Endothelial cell of umbilical vein (primary cell): ENCODE measurements at regions not wholly inside any gene's neighbourhood (a gene's known extent, or its start where the extent isn't known, plus 50 kb on each side); places are given as distances from the start of the nearest gene placed in this dataset.

ENCODE experiments used
- BruUV-seq: library from RNA; stranded (reverse); fragments of 400-500 nt; replicated peaks from 2 replicates; lab custom pipeline; 2021; lab: Mats Ljungman, UMichigan
- CTCF ChIA-PET: fragments of 300-600, 350-600 bp; sonication (Branson Sonifier 250); formaldehyde crosslinking; loops from one replicate; lab custom pipeline; 2021; ENCODE audit warnings: antibody characterized with exemption, inconsistent platforms; lab: Charles Lee
- POLR2A ChIA-PET: fragments of 300-600, 350-600 bp; sonication (Branson Sonifier 250); formaldehyde crosslinking; loops from one replicate; lab custom pipeline; 2021; ENCODE audit warnings: antibody characterized with exemption, inconsistent platforms; lab: Charles Lee
- DNase-seq: peaks from one replicate; pipeline ENCODE4 v3.0.0-alpha.2; 2011; ENCODE audit warnings: low read depth, low spot score
- FAIRE-seq: peaks from 2 replicates; lab custom pipeline; 2011; peaks lifted over from hg19 to GRCh38; lab: Jason Lieb, UNC
- H2AFZ ChIP-seq: 2 replicates; pipeline ENCODE4 v1.6.0; 2012; ENCODE audit warnings: low read depth, low read length, control low read depth, inconsistent platforms
- H3K27ac ChIP-seq: 2 replicates; pipeline ENCODE4 v1.5.1; 2011; ENCODE audit warnings: low read depth, mild to moderate bottlenecking, control low read depth, low read length, moderate library complexity; ENCODE audit not compliant: insufficient read depth
- H3K27me3 ChIP-seq, 2 experiments: 2 replicates each; pipeline versions ENCODE4 v1.6.0 to v1.6.1; 2011; ENCODE audit warnings: low read length in 2 of 2, mixed read lengths in 1 of 2; ENCODE audit not compliant: control insufficient read depth in 2 of 2, insufficient read depth in 2 of 2
- H3K36me3 ChIP-seq, 2 experiments: 2 replicates in 1 of 2; 3 replicates in 1 of 2; pipeline ENCODE4 v1.5.1; 2011; ENCODE audit warnings: low read length in 2 of 2, mild to moderate bottlenecking in 1 of 2, moderate library complexity in 1 of 2; ENCODE audit not compliant: control insufficient read depth in 2 of 2, insufficient read depth in 2 of 2; ENCODE audit errors: extremely low read depth in 1 of 2
- H3K4me1 ChIP-seq: 3 replicates; pipeline ENCODE4 v1.5.1; 2011; ENCODE audit warnings: mild to moderate bottlenecking, low read length; ENCODE audit not compliant: control insufficient read depth, insufficient read depth; ENCODE audit errors: extremely low read depth
- H3K4me2 ChIP-seq: 2 replicates; pipeline ENCODE4 v1.6.1; 2011; ENCODE audit warnings: low read length, control low read depth, mixed read lengths; ENCODE audit not compliant: insufficient read depth
- H3K4me3 ChIP-seq, 3 experiments: fragments of 200-600 bp in 1 of 3; sonication (generic), shearing (Covaris generic) in 1 of 3; replicated peaks in 1 of 3; 2 replicates each; pipeline ENCODE4 v1.5.1; 2011 to 2016; ENCODE audit warnings: control low read depth in 3 of 3, low read length in 3 of 3, mild to moderate bottlenecking in 2 of 3, inconsistent platforms in 1 of 3, low read depth in 1 of 3, moderate library complexity in 1 of 3; ENCODE audit not compliant: insufficient read depth in 1 of 3
- H3K79me2 ChIP-seq: 2 replicates; pipeline ENCODE4 v1.6.0; 2012; ENCODE audit warnings: low read length, inconsistent platforms; ENCODE audit not compliant: control insufficient read depth, insufficient read depth
- H3K9ac ChIP-seq: replicated peaks from 2 replicates; pipeline ENCODE3; 2011; ENCODE audit warnings: low read length, control low read depth; ENCODE audit not compliant: insufficient read depth; ENCODE audit errors: extremely low read depth
- H3K9me1 ChIP-seq: replicated peaks from 3 replicates; pipeline ENCODE4 v1.6.0; 2011; ENCODE audit warnings: mild to moderate bottlenecking, low read length; ENCODE audit not compliant: control insufficient read depth, insufficient read depth; ENCODE audit errors: extremely low read depth
- H3K9me3 ChIP-seq: replicated peaks from 2 replicates; pipeline ENCODE4 v1.5.1; 2012; ENCODE audit warnings: low read length, inconsistent platforms; ENCODE audit not compliant: control insufficient read depth, insufficient read depth
- H4K20me1 ChIP-seq: replicated peaks from 2 replicates; pipeline ENCODE3; 2011; ENCODE audit warnings: mild to moderate bottlenecking, low read length; ENCODE audit not compliant: control insufficient read depth, insufficient read depth; ENCODE audit errors: extremely low read depth
- EZH2 ChIP-seq: IDR thresholded peaks from 2 replicates; pipeline ENCODE4 v1.6.1; 2012; ENCODE audit warnings: borderline replicate concordance, low read depth, mild to moderate bottlenecking, moderate library complexity, low read length, inconsistent platforms; ENCODE audit not compliant: severe bottlenecking
- FOS ChIP-seq: IDR thresholded peaks from 2 replicates; pipeline ENCODE4 v1.6.1; 2011; ENCODE audit warnings: mild to moderate bottlenecking, low read length, moderate library complexity, borderline replicate concordance; ENCODE audit not compliant: insufficient read depth
- GATA2 ChIP-seq: IDR thresholded peaks from 2 replicates; pipeline ENCODE4 v1.7.0; 2011; ENCODE audit warnings: low read depth, mild to moderate bottlenecking, moderate library complexity, mixed read lengths, low read length; ENCODE audit not compliant: insufficient read length, insufficient read depth
- JUN ChIP-seq: IDR thresholded peaks from 2 replicates; pipeline ENCODE4 v1.6.1; 2011; ENCODE audit warnings: borderline replicate concordance, low read depth; ENCODE audit not compliant: insufficient read length, insufficient read depth
- MAX ChIP-seq: IDR thresholded peaks from 2 replicates; pipeline ENCODE4 v1.6.1; 2011; ENCODE audit not compliant: insufficient read depth, insufficient read length
- MYC ChIP-seq: IDR thresholded peaks from one replicate; pipeline ENCODE4 v1.6.1; 2011; ENCODE audit warnings: mild to moderate bottlenecking, low read depth, low read length
- POLR2A ChIP-seq: IDR thresholded peaks from 2 replicates; pipeline ENCODE4 v1.6.1; 2012; ENCODE audit warnings: low read depth, mild to moderate bottlenecking, control low read depth, low read length
- POLR2AphosphoS5 ChIP-seq: IDR thresholded peaks from 2 replicates; pipeline ENCODE4 v1.6.1; 2012; ENCODE audit warnings: low read depth, mild to moderate bottlenecking, control low read depth, low read length, moderate library complexity; ENCODE audit not compliant: insufficient read depth
- dilution Hi-C: fragments of 300-500 bp; cut with MboI; formaldehyde crosslinking; loops from one replicate; pipeline ENCODE4 v1.15.0; 2019; ENCODE audit warnings: low sequenced_read_pairs; ENCODE audit not compliant: extremely low pct_ligation_motif_present
- intact Hi-C: fragments of 100-400 bp; cut with micrococcal nuclease; formaldehyde crosslinking; loops from one replicate; pipeline ENCODE4 v1.10.0; 2022
- TF ChIP-seq, protein P1 (sequence below), 2 donors: IDR thresholded peaks; 1 replicate in 1 of 2; 2 replicates in 1 of 2; pipeline ENCODE4 v1.5.1; 2011; ENCODE audit warnings: low read length in 2 of 2, mild to moderate bottlenecking in 2 of 2, moderate library complexity in 2 of 2, control low read depth in 1 of 2, inconsistent platforms in 1 of 2, low read depth in 1 of 2; ENCODE audit not compliant: insufficient read depth in 1 of 2; ENCODE audit errors: extremely low read depth in 1 of 2

DNA sequence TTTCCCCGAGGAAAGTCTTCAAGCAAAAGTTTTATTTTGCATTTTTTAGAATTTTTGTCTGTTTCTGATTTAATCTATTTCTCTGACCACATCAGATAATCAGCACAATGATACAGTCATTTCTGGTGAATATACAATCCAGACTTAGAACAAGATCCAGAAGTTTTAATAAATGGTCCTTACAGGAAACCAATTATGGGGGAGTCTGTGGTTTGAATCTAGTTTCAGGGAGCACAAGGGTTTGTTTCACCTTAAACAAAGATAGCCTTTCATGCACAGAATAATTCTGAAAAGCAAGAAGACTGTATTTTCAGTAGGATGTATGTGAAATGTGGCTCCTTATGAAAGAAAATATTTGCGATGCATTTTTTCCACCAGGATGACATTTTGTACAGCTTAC lies 158.5 kb upstream of the ARSJ start:
- Histone ChIP-seq H3K9ac (no peak overlapping the region), H3K4me2 (no peak overlapping the region), H3K4me3 (no peak overlapping the region), H3K9me1 (peaks cover 3% of the 10 kb centered on the region), H3K27ac (no peak overlapping the region), H2AFZ (no peak overlapping the region), H3K27me3 (no peaks in the 10 kb centered on the region), H3K9me3 (no peaks in the 10 kb centered on the region), H3K36me3 (no peaks in the 10 kb centered on the region), H3K79me2 (no peaks in the 10 kb centered on the region), H3K4me1 (no peaks in the 10 kb centered on the region), H4K20me1 (no peaks in the 10 kb centered on the region)
- TF ChIP-seq JUN: no peak
- no peak for TF ChIP-seq MAX
- TF ChIP-seq, protein P1, sequence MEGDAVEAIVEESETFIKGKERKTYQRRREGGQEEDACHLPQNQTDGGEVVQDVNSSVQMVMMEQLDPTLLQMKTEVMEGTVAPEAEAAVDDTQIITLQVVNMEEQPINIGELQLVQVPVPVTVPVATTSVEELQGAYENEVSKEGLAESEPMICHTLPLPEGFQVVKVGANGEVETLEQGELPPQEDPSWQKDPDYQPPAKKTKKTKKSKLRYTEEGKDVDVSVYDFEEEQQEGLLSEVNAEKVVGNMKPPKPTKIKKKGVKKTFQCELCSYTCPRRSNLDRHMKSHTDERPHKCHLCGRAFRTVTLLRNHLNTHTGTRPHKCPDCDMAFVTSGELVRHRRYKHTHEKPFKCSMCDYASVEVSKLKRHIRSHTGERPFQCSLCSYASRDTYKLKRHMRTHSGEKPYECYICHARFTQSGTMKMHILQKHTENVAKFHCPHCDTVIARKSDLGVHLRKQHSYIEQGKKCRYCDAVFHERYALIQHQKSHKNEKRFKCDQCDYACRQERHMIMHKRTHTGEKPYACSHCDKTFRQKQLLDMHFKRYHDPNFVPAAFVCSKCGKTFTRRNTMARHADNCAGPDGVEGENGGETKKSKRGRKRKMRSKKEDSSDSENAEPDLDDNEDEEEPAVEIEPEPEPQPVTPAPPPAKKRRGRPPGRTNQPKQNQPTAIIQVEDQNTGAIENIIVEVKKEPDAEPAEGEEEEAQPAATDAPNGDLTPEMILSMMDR (IDR thresholded peaks at IDR 0.05; ENCODE audit: extremely low read depth in 1 of 2, insufficient read depth in 1 of 2, low read depth in 1 of 2, low read length in 2 of 2): no peak
- TF ChIP-seq GATA2: no peak
- TF ChIP-seq FOS: no peak
- TF ChIP-seq POLR2AphosphoS5: no peak
- no peak for TF ChIP-seq EZH2
- no peak for TF ChIP-seq MYC
- no peak for TF ChIP-seq POLR2A
- no TSS peak for BruUV-seq
- DNase-seq (no peak), FAIRE-seq (no peak)
- dilution Hi-C loops: no loop called here
- ChIA-PET POLR2A (no interaction called here), CTCF (no interaction called here)
- intact Hi-C loops: no loop called here
